Right cardiac atrium (tissue), 5 donors: ENCODE measurements at regions not wholly inside any gene's neighbourhood (a gene's known extent, or its start where the extent isn't known, plus 50 kb on each side); places are given as distances from the start of the nearest gene placed in this dataset.
"Not testable (repeated sequence)": the region's sequence is repeated elsewhere in the genome, so short reads cannot be mapped to it uniquely, and the experiment has no call there.

Experiments
- ATAC-seq, 2 donors: fragments of 200-7000 bp; cut with Tn5 transposase; one replicate each; pipeline versions ENCODE4 v1.8.0 to v1.9.1; 2020; ENCODE audit warnings: moderate library complexity in 2 of 2, mild to moderate bottlenecking in 1 of 2
- DNase-seq, 3 donors: peaks; one replicate each; pipeline ENCODE4 v3.0.0-alpha.2; 2020
- H3K27ac ChIP-seq: one replicate; pipeline ENCODE4 v1.5.1; 2013; ENCODE audit warnings: mild to moderate bottlenecking, low read length, control low read depth, moderate library complexity
- H3K27me3 ChIP-seq: one replicate; pipeline ENCODE4 v1.6.1; 2013; ENCODE audit not compliant: control insufficient read depth, insufficient read depth
- H3K4me1 ChIP-seq: one replicate; pipeline ENCODE4 v1.6.1; 2013; ENCODE audit warnings: low read length; ENCODE audit not compliant: control insufficient read depth, insufficient read depth
- H3K4me3 ChIP-seq: one replicate; pipeline ENCODE4 v1.5.1; 2013; ENCODE audit warnings: low read length, control low read depth
- H3K9me3 ChIP-seq: one replicate; pipeline ENCODE4 v1.6.1; 2013; ENCODE audit warnings: low read length; ENCODE audit not compliant: control insufficient read depth
- WGBS: extraction: QIAGEN DNeasy Blood & Tissue Kit; methylation state at CpG from one replicate; pipeline ENCODE4 v1.1.7; 2013; 5-methylcytosine and 5-hydroxymethylcytosine counted together
- intact Hi-C, 4 donors: fragments of 100-400 bp; cut with DNase I; formaldehyde crosslinking; loops; one replicate each; pipeline versions ENCODE4 v1.11.0 to v1.14.0; 2022 to 2023
- donor health status: healthy with polysubstance abuse.
- donor health status: DM: no; HTN: yes; CAD: no.
- donor health status: DM: no; HTN: no; CAD: no.
- donor health status: DM: no; HTN: yes; CAD: no; lungs with severe emphysema.
- donor health status: DM: yes; HTN: yes; CAD: no.

GRCh38 chr15:84173231-84173610 is 62.4 kb upstream of the GOLGA6L4 start:
- H3K4me3 ChIP-seq, H3K9me3 ChIP-seq, H3K27me3 ChIP-seq, H3K27ac ChIP-seq, ATAC-seq, H3K4me1 ChIP-seq, intact Hi-C loops: not testable (repeated sequence)
- 9% methylated on average over 9 of the region's 22 CpGs for WGBS
- DNase-seq: peak in 2 of 3 donors; percentile 48 to 66
